ENCODE measurements at regions not wholly inside any gene's neighbourhood (a gene's known extent, or its start where the extent isn't known, plus 50 kb on each side); places are given as distances from the start of the nearest gene placed in this dataset.

DNA sequence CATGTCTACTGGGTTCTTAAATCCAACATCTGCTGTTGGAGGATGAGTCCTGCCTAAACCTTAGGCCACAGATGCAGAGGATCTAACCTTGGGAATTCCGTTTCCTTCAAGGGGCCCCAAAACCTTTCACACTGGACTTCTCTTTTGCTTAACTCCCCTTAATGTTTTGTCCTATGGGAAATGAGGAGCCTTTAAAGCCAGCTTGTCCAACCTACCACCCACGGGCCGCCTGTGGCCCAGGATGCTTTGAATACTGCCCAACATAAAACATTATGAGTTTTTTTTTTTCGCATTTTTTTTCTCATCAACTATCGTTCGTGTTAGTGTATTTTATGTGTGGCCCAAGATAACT, 157.2 kb upstream of the SLC1A4 start:
- Histone ChIP-seq H3K27me3 (replicated peaks; ENCODE audit: insufficient read depth, low read depth, low read length, poor library complexity) (no peaks in the 10 kb centered on the region), H3K27ac (ENCODE audit: low read depth, low read length, poor library complexity, severe bottlenecking) (no peak overlapping the region), H3K4me1 (ENCODE audit: insufficient read depth, low read length, poor library complexity, severe bottlenecking) (peaks cover 8% of the 10 kb centered on the region), H3K9me3 (ENCODE audit: low read depth, low read length, poor library complexity, severe bottlenecking) (no peaks in the 10 kb centered on the region), H3K36me3 (ENCODE audit: insufficient read depth, low read length, poor library complexity, severe bottlenecking) (no peaks in the 10 kb centered on the region), H3K4me3 (ENCODE audit: low read depth, low read length, poor library complexity, severe bottlenecking) (no peak overlapping the region)
- intact Hi-C loops (cut with micrococcal nuclease; ENCODE audit: unreplicated experiment): no loop called here
- ChIA-PET POLR2A (ENCODE audit: low non-redundant PET) (no interaction called here), CTCF (interaction anchor here (0.5 to 0.6 kb wide), 2 partner anchors 26 to 300 kb away, joined by 3 to 7 read pairs; no protein-coding TSS in a partner anchor)
- no peak for TF ChIP-seq EZH2 (IDR thresholded peaks at IDR 0.05; ENCODE audit: borderline replicate concordance, low read depth, low read length, poor library complexity, severe bottlenecking)
- TF ChIP-seq, protein P1, sequence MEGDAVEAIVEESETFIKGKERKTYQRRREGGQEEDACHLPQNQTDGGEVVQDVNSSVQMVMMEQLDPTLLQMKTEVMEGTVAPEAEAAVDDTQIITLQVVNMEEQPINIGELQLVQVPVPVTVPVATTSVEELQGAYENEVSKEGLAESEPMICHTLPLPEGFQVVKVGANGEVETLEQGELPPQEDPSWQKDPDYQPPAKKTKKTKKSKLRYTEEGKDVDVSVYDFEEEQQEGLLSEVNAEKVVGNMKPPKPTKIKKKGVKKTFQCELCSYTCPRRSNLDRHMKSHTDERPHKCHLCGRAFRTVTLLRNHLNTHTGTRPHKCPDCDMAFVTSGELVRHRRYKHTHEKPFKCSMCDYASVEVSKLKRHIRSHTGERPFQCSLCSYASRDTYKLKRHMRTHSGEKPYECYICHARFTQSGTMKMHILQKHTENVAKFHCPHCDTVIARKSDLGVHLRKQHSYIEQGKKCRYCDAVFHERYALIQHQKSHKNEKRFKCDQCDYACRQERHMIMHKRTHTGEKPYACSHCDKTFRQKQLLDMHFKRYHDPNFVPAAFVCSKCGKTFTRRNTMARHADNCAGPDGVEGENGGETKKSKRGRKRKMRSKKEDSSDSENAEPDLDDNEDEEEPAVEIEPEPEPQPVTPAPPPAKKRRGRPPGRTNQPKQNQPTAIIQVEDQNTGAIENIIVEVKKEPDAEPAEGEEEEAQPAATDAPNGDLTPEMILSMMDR (conservative IDR thresholded peaks at IDR 0.05; ENCODE audit: low read depth, low read length): no peak
- no TSS peak for BruUV-seq (replicated peaks)
- no peak for DNase-seq (ENCODE audit: low spot score)

DNA sequence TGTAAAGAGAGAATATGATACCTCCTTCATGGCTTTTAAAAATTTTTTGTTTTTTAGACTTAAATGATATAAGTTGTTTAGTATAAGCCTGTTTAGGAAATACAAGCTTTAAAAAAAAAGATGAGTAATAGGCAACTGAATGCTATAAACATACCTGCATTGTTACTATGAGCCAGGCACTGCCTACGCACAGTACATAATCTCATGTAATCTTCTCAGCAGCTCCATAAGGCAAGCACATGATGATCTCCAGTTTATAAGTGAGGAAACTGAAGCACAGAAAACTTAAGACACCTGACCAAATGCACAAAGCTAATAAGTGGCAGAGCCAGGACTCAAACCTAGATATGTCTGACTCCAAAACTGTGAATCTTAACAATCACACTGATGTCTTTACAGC, 156.3 kb upstream of the SLC1A4 start:
- no peak for TF ChIP-seq EZH2 (IDR thresholded peaks at IDR 0.05; ENCODE audit: borderline replicate concordance, low read depth, low read length, poor library complexity, severe bottlenecking)
- TF ChIP-seq, protein P1 (conservative IDR thresholded peaks at IDR 0.05; ENCODE audit: low read depth, low read length): no peak
- Histone ChIP-seq H3K36me3 (ENCODE audit: insufficient read depth, low read length, poor library complexity, severe bottlenecking) (no peaks in the 10 kb centered on the region), H3K4me1 (ENCODE audit: insufficient read depth, low read length, poor library complexity, severe bottlenecking) (peaks cover 8% of the 10 kb centered on the region), H3K9me3 (ENCODE audit: low read depth, low read length, poor library complexity, severe bottlenecking) (no peaks in the 10 kb centered on the region), H3K27me3 (replicated peaks; ENCODE audit: insufficient read depth, low read depth, low read length, poor library complexity) (no peaks in the 10 kb centered on the region), H3K27ac (ENCODE audit: low read depth, low read length, poor library complexity, severe bottlenecking) (no peak overlapping the region), H3K4me3 (ENCODE audit: low read depth, low read length, poor library complexity, severe bottlenecking) (no peak overlapping the region)
- ChIA-PET POLR2A (ENCODE audit: low non-redundant PET) (interaction anchor here (0.6 kb wide), 1 partner anchor 409 kb away, joined by 3 read pairs; no protein-coding TSS in a partner anchor), CTCF (no interaction called here)
- intact Hi-C loops (cut with micrococcal nuclease; ENCODE audit: unreplicated experiment): no loop called here
- BruUV-seq (replicated peaks): no TSS peak
- no peak for DNase-seq (ENCODE audit: low spot score)

DNA sequence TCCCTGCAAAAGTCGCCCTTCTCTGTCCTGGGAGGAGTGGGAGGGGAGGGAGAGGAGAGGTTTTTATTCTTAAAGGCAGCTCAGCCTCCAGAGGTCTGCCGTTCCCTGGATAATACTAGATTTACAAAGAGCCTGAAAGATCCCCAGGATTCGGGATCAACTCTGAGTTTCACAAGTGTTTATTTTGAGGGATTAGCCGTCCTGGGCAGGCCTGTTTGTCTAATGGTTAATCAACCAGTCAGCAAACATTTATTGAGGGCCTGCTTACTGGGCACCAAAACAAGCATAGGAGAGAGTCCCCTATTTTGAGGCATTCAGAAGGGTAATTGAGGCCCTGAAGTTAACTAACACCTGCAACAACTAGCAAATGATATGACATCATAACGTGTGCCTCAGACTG, 152.6 kb upstream of the SLC1A4 start:
- Histone ChIP-seq H3K27ac (ENCODE audit: low read depth, low read length, poor library complexity, severe bottlenecking) (no peak overlapping the region), H3K36me3 (ENCODE audit: insufficient read depth, low read length, poor library complexity, severe bottlenecking) (no peaks in the 10 kb centered on the region), H3K4me3 (ENCODE audit: low read depth, low read length, poor library complexity, severe bottlenecking) (no peak overlapping the region), H3K9me3 (ENCODE audit: low read depth, low read length, poor library complexity, severe bottlenecking) (no peaks in the 10 kb centered on the region), H3K4me1 (ENCODE audit: insufficient read depth, low read length, poor library complexity, severe bottlenecking) (peaks cover under 1% of the 10 kb centered on the region), H3K27me3 (replicated peaks; ENCODE audit: insufficient read depth, low read depth, low read length, poor library complexity) (no peaks in the 10 kb centered on the region)
- BruUV-seq (replicated peaks): no TSS peak
- ChIA-PET POLR2A (ENCODE audit: low non-redundant PET) (no interaction called here), CTCF (no interaction called here)
- intact Hi-C loops (cut with micrococcal nuclease; ENCODE audit: unreplicated experiment): no loop called here
- TF ChIP-seq EZH2 (IDR thresholded peaks at IDR 0.05; ENCODE audit: borderline replicate concordance, low read depth, low read length, poor library complexity, severe bottlenecking): no peak
- TF ChIP-seq, protein P1 (conservative IDR thresholded peaks at IDR 0.05; ENCODE audit: low read depth, low read length): no peak
- DNase-seq (ENCODE audit: low spot score): no peak

All from A673 (cell line).